AG08396 (cell line): ENCODE measurements at regions not wholly inside any gene's neighbourhood (a gene's known extent, or its start where the extent isn't known, plus 50 kb on each side); places are given as distances from the start of the nearest gene placed in this dataset.
"Not testable (repeated sequence)": the region's sequence is repeated elsewhere in the genome, so short reads cannot be mapped to it uniquely, and the experiment has no call there.

ENCODE experiments used
- DNase-seq: peaks from one replicate; pipeline ENCODE4 v3.0.0; 2012; ENCODE audit warnings: low spot score, mixed read lengths

GRCh38 chr4:163077680-163078079, 89.0 kb downstream of the NAF1 start:
- DNase-seq = no peak

DNA sequence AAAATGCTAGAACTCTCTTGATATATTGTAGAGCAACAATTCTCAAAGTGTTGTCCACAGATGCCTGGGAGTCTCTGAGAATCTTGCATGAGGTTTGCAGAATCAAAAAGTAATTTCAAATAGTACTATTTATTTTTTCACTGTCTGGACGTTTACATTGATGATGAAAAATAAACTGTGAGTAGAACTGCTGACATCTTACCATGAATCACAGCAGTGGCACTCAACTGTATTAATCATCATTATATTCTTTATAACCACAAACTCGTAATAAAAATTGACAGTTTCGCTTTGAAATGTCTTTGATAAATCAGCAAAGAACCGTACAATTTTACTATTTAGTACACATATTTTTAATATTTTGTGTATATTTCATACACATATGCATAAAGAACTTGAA, 94.5 kb downstream of the NAF1 start:
- DNase-seq = peak; percentile 2

DNA sequence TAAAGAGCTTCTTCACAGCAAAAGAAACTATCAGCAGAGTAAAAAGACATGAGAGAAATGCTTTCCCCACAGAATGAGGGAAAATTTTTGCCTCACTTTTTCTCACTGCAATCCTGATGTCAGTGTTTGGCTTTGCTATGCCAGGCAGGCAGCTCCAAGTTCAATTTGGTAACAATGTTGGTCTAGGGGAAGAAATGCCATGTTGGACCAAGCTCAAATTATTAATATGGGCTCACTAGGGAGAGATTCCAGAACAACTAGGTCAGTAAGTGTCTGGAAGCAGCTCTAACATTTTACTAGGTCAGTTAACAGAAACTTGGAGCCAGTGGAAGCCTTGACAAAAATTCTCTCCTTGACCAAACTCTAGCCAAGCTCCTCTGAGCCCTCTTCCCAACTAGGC, 95.4 kb downstream of the NAF1 start:
- DNase-seq = peak; percentile 5

DNA sequence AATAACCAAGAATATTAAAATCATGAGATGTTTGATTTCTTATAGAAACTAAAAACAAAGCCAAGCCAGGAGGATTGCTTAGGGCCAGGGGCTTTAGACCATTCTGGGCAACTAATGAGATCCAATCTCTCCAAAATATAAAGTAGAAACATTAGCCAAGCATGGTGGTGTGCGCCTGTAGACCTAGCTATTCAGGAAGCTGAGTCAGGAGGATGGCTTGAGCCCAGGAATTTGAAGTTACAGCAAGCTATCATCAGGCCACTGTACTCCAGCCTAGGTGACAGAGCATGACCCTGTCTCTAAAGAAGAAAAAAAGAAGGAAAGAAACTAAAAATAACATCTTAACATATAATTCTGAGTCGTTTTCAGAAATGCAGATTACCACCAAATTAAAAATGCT, 96.7 kb downstream of the NAF1 start:
- no peak for DNase-seq

DNA sequence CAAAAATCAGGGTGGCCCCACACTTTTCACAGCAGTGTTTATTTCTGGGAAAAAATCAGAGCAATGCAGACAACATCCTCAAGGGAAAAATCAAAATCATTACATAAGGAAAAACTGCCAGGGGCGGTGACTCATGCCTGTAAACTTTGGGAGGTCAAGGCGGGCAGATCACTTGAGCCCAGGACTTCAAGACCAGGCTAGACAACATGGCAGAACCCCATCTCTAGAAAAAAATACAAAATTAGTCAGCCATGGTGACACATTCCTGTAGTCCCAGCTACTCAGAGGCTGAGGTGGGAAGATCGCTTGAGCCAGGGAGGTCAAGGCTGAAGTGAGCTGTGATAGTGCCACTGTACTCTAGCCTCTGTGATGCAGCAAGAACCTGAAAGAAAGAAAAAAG, 102.8 kb downstream of the NAF1 start:
- DNase-seq = no peak

DNA sequence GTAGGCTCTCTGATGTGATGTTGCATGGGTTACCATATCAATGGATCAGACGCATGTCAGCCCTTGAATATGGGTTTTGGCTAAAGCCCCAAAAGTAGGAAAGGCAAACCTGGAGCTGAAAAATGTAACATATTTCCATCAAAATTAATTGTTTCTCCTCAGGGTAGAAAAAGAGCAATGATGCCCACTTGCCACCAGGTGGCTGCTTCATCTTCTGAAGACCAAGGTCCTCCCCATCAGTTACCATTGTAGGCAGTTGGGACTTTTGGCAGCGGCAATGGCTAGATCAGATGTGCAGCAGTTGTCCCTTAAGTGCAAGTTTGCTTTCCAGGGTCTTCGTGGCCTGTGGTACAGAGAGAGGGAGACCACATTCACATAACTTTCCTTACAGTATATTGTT, 118.2 kb downstream of the NAF1 start:
- DNase-seq = peak; percentile 45

DNA sequence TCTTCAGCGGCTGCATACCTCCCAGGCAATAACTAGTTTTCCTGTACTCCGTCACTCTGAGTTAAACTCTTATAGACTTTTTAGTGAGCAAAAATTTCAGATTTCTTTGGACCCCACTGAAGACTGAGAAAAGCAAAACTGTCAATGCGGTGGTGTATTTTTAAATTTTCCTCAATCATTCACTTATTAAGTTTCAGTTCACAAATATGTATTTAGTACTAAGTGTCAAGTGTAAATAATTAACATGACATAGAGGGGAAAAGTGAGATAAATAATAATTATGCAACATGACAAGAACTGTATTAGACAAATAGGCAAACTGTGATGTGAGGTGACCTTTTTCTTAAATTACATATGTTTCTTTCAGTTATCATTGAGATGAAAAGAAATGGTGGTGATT, 124.4 kb downstream of the NAF1 start:
- DNase-seq = no peak

DNA sequence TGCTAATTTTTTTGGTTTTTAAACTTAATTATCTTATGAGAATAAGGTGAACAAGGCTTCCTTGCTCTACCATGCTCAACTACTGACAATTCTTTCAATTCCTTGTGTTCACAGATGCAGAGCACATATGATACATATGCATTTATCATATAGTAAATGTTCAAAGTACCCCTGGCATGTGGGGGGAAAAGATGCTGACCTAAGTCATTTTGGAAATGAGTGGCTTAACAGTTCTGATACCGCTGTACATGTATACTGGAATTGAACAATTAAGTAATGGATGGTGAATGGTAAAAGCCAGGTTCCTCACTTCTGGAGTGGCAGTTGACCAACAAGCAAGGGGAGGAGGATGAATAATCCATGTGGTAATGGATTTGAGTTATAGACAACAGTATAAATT, 149.6 kb downstream of the NAF1 start:
- DNase-seq = no peak

- no peak for DNase-seq
Observed at GRCh38 chr4:163012816-163013215, 153.9 kb downstream of the NAF1 start.

DNA sequence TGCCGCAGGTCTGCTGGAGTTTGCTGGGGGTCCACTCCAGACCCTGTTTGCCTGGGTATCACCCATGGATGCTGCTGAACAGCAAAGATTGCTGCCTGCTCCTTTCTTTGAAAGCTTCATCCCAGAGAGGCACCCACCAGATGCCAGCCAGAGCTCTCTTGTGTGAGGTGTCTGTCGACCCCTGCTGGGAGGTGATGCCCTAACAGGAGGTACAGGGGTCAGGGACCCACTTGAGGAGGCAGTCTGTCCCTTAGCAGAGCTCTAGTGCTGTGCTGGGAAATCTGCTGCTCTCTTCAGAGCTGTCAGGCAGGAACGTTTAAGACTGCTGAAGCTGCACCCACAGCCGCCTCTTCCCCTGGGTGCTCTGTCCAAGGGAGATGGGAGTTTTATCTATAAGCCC, 162.7 kb downstream of the NAF1 start:
- DNase-seq = no peak

- DNase-seq = no peak
Observed at GRCh38 chr4:162988530-162988929, 178.2 kb downstream of the NAF1 start.

GRCh38 chr4:162985131-162985530, 181.6 kb downstream of the NAF1 start:
- no peak for DNase-seq

GRCh38 chr4:162984621-162985020, 182.1 kb downstream of the NAF1 start:
- no peak for DNase-seq

DNA sequence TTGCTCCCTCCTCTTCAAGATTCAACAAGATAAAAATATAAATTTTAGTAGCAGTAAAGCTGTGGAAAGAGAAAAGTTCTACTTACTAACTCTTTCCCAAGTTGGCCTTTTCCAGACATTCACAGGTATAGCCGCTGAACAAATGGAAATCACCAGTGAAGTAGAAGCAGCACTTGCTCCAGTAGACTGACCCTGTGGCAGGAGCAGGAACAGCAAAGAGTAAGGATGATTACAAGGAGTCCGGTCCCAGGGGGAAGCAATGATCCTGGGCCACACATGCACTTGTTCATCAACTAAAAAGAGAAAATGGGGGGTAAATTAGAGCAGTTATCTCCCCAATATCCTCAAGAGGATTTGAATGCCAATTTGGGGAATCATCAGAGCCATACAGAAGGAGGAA, 184.9 kb downstream of the NAF1 start:
- no peak for DNase-seq

DNA sequence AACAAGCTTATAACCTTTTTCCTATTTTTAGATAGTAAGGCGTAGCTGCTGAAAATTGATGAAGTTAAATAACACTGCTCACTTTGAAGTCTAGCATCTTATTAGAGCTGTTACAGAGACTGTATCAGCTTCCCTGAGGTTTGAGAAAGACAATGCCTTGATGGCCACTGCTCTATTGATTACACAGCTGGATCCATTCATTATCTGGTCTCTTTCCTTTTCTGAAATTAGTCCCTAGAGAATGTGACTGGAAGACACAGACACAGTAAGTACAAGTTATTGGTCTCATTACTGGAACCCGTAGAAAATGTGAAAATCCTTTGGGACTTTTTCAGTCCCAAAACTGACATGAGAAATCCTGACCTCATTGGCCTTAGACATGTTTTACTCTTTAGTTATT, 188.3 kb downstream of the NAF1 start:
- no peak for DNase-seq

- no peak for DNase-seq
Observed at GRCh38 chr4:162977788-162978187, 188.9 kb downstream of the NAF1 start.

- no peak for DNase-seq
Observed at GRCh38 chr4:162972661-162973330, 193.9 kb downstream of the NAF1 start.

- no peak for DNase-seq
Observed at GRCh38 chr4:162969194-162969593, 197.5 kb downstream of the NAF1 start.

DNA sequence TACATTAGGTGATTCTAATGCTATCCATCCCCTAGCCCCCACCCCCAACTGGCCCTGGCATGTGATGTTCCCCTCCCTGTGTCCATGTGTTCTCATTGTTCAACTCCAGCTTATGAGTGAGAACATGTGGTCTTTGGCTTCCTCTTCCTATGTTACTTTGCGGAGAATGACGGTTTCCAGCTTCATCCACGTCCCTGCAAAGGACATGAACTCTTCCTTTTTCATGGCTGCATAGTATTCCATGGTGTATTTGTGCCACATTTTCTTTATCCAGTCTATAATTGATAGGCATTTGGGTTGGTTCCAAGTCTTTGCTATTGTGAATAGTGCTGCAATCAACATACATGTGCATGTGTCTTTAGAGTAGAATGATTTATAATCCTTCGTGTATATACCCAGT, 200.7 kb downstream of the NAF1 start:
- not testable (repeated sequence) for DNase-seq

DNA sequence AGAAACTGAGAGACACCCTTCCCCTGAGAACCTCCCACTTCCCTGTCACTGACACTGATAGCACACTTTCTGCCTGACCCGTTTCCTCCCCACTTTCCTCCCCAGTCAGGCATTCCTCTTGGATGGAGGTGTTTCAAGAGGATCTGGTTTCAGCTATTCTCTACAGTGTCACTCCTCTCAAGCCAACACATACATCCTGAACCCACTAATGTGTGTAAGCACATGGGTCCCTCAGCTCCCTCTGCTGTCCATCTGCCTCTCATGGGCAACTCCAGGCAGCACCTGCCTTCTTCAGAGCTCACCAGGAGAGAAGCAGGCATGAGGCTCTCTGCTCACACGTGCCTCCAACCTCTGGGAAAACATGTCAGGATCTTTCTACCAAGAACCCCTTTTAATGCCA, 207.6 kb downstream of the NAF1 start:
- no peak for DNase-seq

DNA sequence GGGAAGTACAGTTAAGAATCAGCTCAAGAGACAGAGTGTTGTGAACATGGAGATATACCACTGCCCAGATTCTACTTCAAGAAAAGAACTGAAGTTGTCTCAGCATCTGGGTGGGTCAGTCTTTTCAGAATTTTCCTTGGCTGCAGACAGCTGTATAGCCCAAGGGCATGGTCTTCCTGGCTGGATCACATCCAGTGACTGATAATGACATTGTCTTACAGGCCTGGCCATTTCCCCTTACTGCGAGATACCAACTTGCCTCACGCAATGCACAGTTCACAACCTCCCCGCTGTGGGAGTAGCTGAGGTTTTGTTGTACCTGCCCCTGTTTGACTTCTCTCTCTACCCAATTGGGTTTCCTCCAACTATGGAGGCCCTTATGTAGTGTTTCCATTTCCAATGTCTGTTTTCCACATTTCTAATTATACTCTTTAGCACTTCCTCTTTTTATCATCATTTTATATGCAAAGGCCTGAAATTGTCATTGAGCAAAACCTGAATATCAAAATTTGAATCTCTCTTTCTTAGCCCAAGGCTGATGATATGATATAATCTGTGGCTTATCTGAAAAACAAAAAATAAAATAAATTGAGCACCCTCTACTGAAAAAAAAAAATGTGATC, 209.1 kb downstream of the NAF1 start:
- no peak for DNase-seq

DNA sequence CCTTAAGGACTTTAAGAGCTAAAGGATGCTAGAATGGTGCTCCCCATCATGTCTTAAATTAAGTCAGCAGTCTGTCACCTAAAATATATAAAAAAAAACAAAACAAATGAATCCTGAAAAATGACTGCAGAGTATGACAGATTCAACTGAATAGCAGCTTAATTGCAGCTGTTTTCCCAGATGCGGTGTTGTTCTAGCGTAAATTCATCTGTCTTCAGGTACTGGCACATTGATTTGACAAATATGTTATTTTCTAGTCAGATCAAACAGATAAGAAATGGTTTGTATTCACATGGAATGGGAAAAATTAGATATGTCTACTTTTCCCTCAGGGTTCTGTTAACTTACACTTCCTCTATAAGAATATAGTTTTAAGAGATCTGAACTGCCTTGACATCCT, 211.7 kb downstream of the NAF1 start:
- no peak for DNase-seq

- DNase-seq = no peak
Observed at GRCh38 chr4:162952232-162952631, 214.5 kb downstream of the NAF1 start.

GRCh38 chr4:162945713-162946112, 221.0 kb downstream of the NAF1 start:
- no peak for DNase-seq
